HCT116 (cell line): ENCODE measurements at regions not wholly inside any gene's neighbourhood (a gene's known extent, or its start where the extent isn't known, plus 50 kb on each side); places are given as distances from the start of the nearest gene placed in this dataset.

Source experiments
- ATAC-seq: fragments of 200-7000 bp; cut with Tn5 transposase; 2 replicates; pipeline ENCODE4 v1.9.1; 2020; ENCODE audit warnings: mild to moderate bottlenecking, moderate library complexity
- BruUV-seq: library from RNA; stranded (reverse); fragments of 400-500 nt; replicated peaks from 2 replicates; lab custom pipeline; 2021; lab: Mats Ljungman, UMichigan
- CTCF ChIA-PET: fragments of 300-600 bp; sonication (Branson Sonifier 250); formaldehyde crosslinking; loops from one replicate; lab custom pipeline; 2021; ENCODE audit warnings: antibody characterized with exemption; lab: Charles Lee
- POLR2A ChIA-PET: fragments of 300-600, 350-600 bp; sonication (Branson Sonifier 250); formaldehyde crosslinking; loops from one replicate; lab custom pipeline; 2021; ENCODE audit warnings: antibody characterized with exemption; lab: Charles Lee
- RAD21 ChIA-PET, 2 experiments: fragments of 300-600 bp; sonication (Branson Sonifier 250); formaldehyde crosslinking; loops; one replicate each; lab custom pipeline; 2023; ENCODE audit warnings: low total read pairs in 2 of 2; ENCODE audit not compliant: uncharacterized antibody in 2 of 2, unreplicated experiment in 2 of 2, low non-redundant PET in 1 of 2; lab: Charles Lee
- DNase-seq: peaks from one replicate; pipeline ENCODE4 v3.0.0-alpha.2; 2010; ENCODE audit warnings: low read depth, low spot score
- H2AFZ ChIP-seq: fragments of 200-600 bp; shearing (Covaris generic), sonication (generic); 2 replicates; pipeline ENCODE4 v1.6.1; 2017; ENCODE audit warnings: low read depth, mixed run types, mixed read lengths, antibody characterized with exemption, low read length; ENCODE audit not compliant: poor library complexity, severe bottlenecking
- H3K27ac ChIP-seq: 2 replicates; pipeline ENCODE4 v1.5.1; 2012; ENCODE audit warnings: low read depth, low read length
- H3K27me3 ChIP-seq: fragments of 200-600 bp; sonication (generic); 2 replicates; pipeline ENCODE4 v1.6.1; 2016; ENCODE audit warnings: mixed run types, low read length, mixed read lengths; ENCODE audit not compliant: insufficient read depth
- H3K36me3 ChIP-seq, 2 experiments: fragments of 200-500 bp in 1 of 2; fragments of 200-600 bp in 1 of 2; sonication (Bioruptor generic) in 1 of 2; sonication (generic) in 1 of 2; 2 replicates each; pipeline versions ENCODE4 v1.5.1 to v1.6.1; 2014 to 2016; ENCODE audit warnings: low read length in 2 of 2, inconsistent platforms in 1 of 2, mixed read lengths in 1 of 2, mixed run types in 1 of 2; ENCODE audit not compliant: insufficient read depth in 2 of 2, control insufficient read depth in 1 of 2
- H3K4me1 ChIP-seq, 2 experiments: fragments of 200-600 bp in 1 of 2; sonication (generic) in 1 of 2; 2 replicates each; pipeline versions ENCODE4 v1.5.1 to v1.6.1; 2012 to 2017; ENCODE audit warnings: low read length in 2 of 2, inconsistent platforms in 1 of 2, mild to moderate bottlenecking in 1 of 2, mixed read lengths in 1 of 2, mixed run types in 1 of 2, moderate library complexity in 1 of 2; ENCODE audit not compliant: insufficient read depth in 2 of 2, control insufficient read depth in 1 of 2
- H3K4me2 ChIP-seq: fragments of 200-600 bp; sonication (generic); 2 replicates; pipeline ENCODE4 v1.6.1; 2017; ENCODE audit warnings: mixed run types, low read length, mixed read lengths
- H3K4me3 ChIP-seq, 2 experiments: fragments of 200-600 bp in 1 of 2; sonication (generic) in 1 of 2; replicated peaks in 1 of 2; 2 replicates each; pipeline ENCODE4 v1.5.1; 2011 to 2016; ENCODE audit warnings: low read length in 2 of 2, control low read depth in 1 of 2, low read depth in 1 of 2, mild to moderate bottlenecking in 1 of 2, mixed read lengths in 1 of 2, mixed run types in 1 of 2
- H3K79me2 ChIP-seq: fragments of 200-600 bp; sonication (generic); 2 replicates; pipeline ENCODE4 v1.6.1; 2017; ENCODE audit warnings: mild to moderate bottlenecking, mixed run types, low read length, moderate library complexity, mixed read lengths; ENCODE audit not compliant: insufficient read depth
- H3K9ac ChIP-seq: fragments of 200-600 bp; sonication (generic); 2 replicates; pipeline ENCODE4 v1.6.1; 2016; ENCODE audit warnings: low read length, mixed read lengths
- H3K9me2 ChIP-seq: fragments of 200-600 bp; sonication (generic), shearing (Covaris generic); 2 replicates; pipeline ENCODE4 v1.6.1; 2017; ENCODE audit warnings: mixed run types, mild to moderate bottlenecking, moderate library complexity; ENCODE audit not compliant: insufficient read depth
- H3K9me3 ChIP-seq, 2 experiments: fragments of 200-500 bp in 1 of 2; fragments of 200-600 bp in 1 of 2; sonication (Bioruptor generic) in 1 of 2; sonication (generic) in 1 of 2; 2 replicates each; pipeline ENCODE4 v1.6.1; 2014 to 2017; ENCODE audit warnings: low read length in 2 of 2, mixed read lengths in 2 of 2, inconsistent platforms in 1 of 2, low read depth in 1 of 2, mild to moderate bottlenecking in 1 of 2, mixed run types in 1 of 2, moderate library complexity in 1 of 2; ENCODE audit not compliant: control insufficient read depth in 1 of 2, insufficient read depth in 1 of 2
- H4K20me1 ChIP-seq: fragments of 200-600 bp; sonication (generic), shearing (Covaris generic); 2 replicates; pipeline ENCODE4 v1.6.1; 2017; ENCODE audit warnings: mixed run types, mild to moderate bottlenecking, moderate library complexity; ENCODE audit not compliant: insufficient read depth
- EGR1 ChIP-seq: IDR thresholded peaks from 2 replicates; pipeline ENCODE4 v1.6.1; 2012; ENCODE audit warnings: low read depth
- EZH2phosphoT487 ChIP-seq: fragments of 200-600 bp; IDR thresholded peaks from 2 replicates; pipeline ENCODE4 v1.6.1; 2018; ENCODE audit warnings: antibody characterized with exemption, borderline replicate concordance
- MAX ChIP-seq: IDR thresholded peaks from 2 replicates; pipeline ENCODE4 v1.6.1; 2012
- POLR2AphosphoS5 ChIP-seq: IDR thresholded peaks from 2 replicates; pipeline ENCODE4 v1.6.1; 2011; ENCODE audit warnings: mild to moderate bottlenecking, low read depth, low read length, moderate library complexity
- RAD21 ChIP-seq: IDR thresholded peaks from 2 replicates; pipeline ENCODE4 v1.6.1; 2012; ENCODE audit warnings: low read depth, mild to moderate bottlenecking
- SP1 ChIP-seq: IDR thresholded peaks from 2 replicates; pipeline ENCODE4 v1.6.1; 2012; ENCODE audit warnings: low read depth
- ZFX ChIP-seq: fragments of 450-650 bp; IDR thresholded peaks from 2 replicates; pipeline ENCODE4 v1.6.1; 2017
- ZNF274 ChIP-seq: fragments of 200-500 bp; sonication (Bioruptor generic); IDR thresholded peaks from 2 replicates; pipeline ENCODE4 v1.6.1; 2014; ENCODE audit warnings: mild to moderate bottlenecking, low read depth, low read length, inconsistent platforms
- intact Hi-C: fragments of 100-400 bp; cut with micrococcal nuclease; formaldehyde crosslinking; loops from 2 replicates; pipeline ENCODE4 v1.10.0; 2022
- TF ChIP-seq, protein P1 (sequence below), 3 experiments: fragments of 200-600 bp in 1 of 3; sonication (generic) in 1 of 3; IDR thresholded peaks in 2 of 3; conservative IDR thresholded peaks in 1 of 3; 2 replicates each; pipeline ENCODE4 v1.5.1; 2012 to 2017; ENCODE audit warnings: low read depth in 2 of 3, low read length in 2 of 3, antibody characterized with exemption in 1 of 3, borderline replicate concordance in 1 of 3, control low read depth in 1 of 3, mild to moderate bottlenecking in 1 of 3, mixed read lengths in 1 of 3, mixed run types in 1 of 3, moderate library complexity in 1 of 3; ENCODE audit not compliant: insufficient read depth in 1 of 3

GRCh38 chr12:98137278-98137677, 378.1 kb upstream of the TMPO start (continued):
- no peak for TF ChIP-seq EGR1
- TF ChIP-seq ZNF274, result no peak
- TF ChIP-seq MAX, result no peak
- TF ChIP-seq, protein P1, sequence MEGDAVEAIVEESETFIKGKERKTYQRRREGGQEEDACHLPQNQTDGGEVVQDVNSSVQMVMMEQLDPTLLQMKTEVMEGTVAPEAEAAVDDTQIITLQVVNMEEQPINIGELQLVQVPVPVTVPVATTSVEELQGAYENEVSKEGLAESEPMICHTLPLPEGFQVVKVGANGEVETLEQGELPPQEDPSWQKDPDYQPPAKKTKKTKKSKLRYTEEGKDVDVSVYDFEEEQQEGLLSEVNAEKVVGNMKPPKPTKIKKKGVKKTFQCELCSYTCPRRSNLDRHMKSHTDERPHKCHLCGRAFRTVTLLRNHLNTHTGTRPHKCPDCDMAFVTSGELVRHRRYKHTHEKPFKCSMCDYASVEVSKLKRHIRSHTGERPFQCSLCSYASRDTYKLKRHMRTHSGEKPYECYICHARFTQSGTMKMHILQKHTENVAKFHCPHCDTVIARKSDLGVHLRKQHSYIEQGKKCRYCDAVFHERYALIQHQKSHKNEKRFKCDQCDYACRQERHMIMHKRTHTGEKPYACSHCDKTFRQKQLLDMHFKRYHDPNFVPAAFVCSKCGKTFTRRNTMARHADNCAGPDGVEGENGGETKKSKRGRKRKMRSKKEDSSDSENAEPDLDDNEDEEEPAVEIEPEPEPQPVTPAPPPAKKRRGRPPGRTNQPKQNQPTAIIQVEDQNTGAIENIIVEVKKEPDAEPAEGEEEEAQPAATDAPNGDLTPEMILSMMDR (IDR thresholded peaks at IDR 0.05 in 2 of 3, conservative IDR thresholded peaks at IDR 0.05 in 1 of 3; ENCODE audit: borderline replicate concordance in 1 of 3, insufficient read depth in 1 of 3, low read depth in 2 of 3, low read length in 2 of 3), result no peak

DNA sequence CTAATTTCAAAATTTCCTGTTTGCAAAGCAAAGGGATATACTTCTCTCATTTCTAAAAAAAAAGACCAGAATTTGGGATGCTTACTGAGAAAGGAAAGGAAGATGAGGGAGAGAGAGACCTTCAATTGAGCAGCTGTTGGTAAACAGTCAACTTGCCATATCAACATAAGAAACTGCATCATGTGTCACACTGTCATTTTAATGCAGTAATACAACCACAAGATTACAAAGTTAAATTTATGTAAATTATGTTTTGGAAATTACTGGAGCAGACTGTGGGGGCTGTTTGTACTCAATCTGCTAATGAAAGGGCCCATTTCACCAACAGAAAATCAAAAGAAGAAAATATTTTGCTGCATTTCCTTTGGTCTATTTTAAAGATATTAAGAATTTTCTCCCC, 370.4 kb upstream of the TMPO start:
- ATAC-seq (no peak), DNase-seq (no peak)
- RAD21 ChIA-PET, result no interaction called here
- no peak for TF ChIP-seq MAX
- TF ChIP-seq RAD21, result no peak
- no peak for TF ChIP-seq SP1
- no peak for TF ChIP-seq POLR2AphosphoS5
- no peak for TF ChIP-seq ZFX
- no peak for TF ChIP-seq EZH2phosphoT487
- no peak overlapping the region for H3K4me2 ChIP-seq
- H2AFZ ChIP-seq, result no peak overlapping the region
- H3K27ac ChIP-seq, result no peak overlapping the region
- H3K36me3 ChIP-seq, result no peaks in the 10 kb centered on the region
- CTCF ChIA-PET, result no interaction called here
- H3K9me2 ChIP-seq, result no peaks in the 10 kb centered on the region
- H3K4me1 ChIP-seq, result no peaks in the 10 kb centered on the region
- BruUV-seq, result no TSS peak
- no peaks in the 10 kb centered on the region for H3K9me3 ChIP-seq
- H3K4me3 ChIP-seq, result no peak overlapping the region
- H3K27me3 ChIP-seq, result peaks cover 27% of the 10 kb centered on the region
- intact Hi-C loops, result no loop called here
- H3K79me2 ChIP-seq, result no peaks in the 10 kb centered on the region
- no peak overlapping the region for H3K9ac ChIP-seq
- POLR2A ChIA-PET, result no interaction called here
- no peaks in the 10 kb centered on the region for H4K20me1 ChIP-seq
